Activated naive CD8-positive, alpha-beta T cell treated with anti-CD3 and anti-CD28 coated beads, Interleukin-2, amount 10 ng/mL, durations not matched to agents 7 days and 5 days (primary cell): ENCODE measurements at regions not wholly inside any gene's neighbourhood (a gene's known extent, or its start where the extent isn't known, plus 50 kb on each side); places are given as distances from the start of the nearest gene placed in this dataset.

Experiments
- ATAC-seq: fragments of 150-1000 bp; cut with Tn5 transposase; one replicate; pipeline ENCODE4 v1.10.0; 2021; ENCODE audit warnings: low read depth, moderate library complexity
- POLR2A ChIA-PET: fragments of 350-600 bp; sonication (Branson Sonifier 250); formaldehyde crosslinking; loops from one replicate; lab custom pipeline; 2021; ENCODE audit warnings: antibody characterized with exemption; lab: Charles Lee
- DNase-seq: peaks from one replicate; pipeline ENCODE4 v3.0.0; 2021
- H3K27ac Mint-ChIP-seq: one replicate; pipeline ENCODE4 v1.8.0; 2022; ENCODE audit warnings: mild to moderate bottlenecking, mixed read lengths
- H3K27me3 Mint-ChIP-seq: one replicate; pipeline ENCODE4 v1.8.0; 2022; ENCODE audit warnings: mild to moderate bottlenecking, moderate library complexity, mixed read lengths
- H3K36me3 Mint-ChIP-seq: one replicate; pipeline ENCODE4 v1.8.0; 2021; ENCODE audit warnings: mild to moderate bottlenecking, mixed read lengths
- H3K4me1 Mint-ChIP-seq: one replicate; pipeline ENCODE4 v1.8.0; 2021; ENCODE audit warnings: mixed read lengths
- H3K4me3 Mint-ChIP-seq: one replicate; pipeline ENCODE4 v1.8.0; 2022; ENCODE audit warnings: mild to moderate bottlenecking, moderate library complexity, mixed read lengths
- H3K9me3 Mint-ChIP-seq: one replicate; pipeline ENCODE4 v1.8.0; 2021; ENCODE audit warnings: mixed read lengths

- no peaks in the 10 kb centered on the region for H3K36me3 Mint-ChIP-seq
- no peaks in the 10 kb centered on the region for H3K9me3 Mint-ChIP-seq
- POLR2A ChIA-PET: no interaction called here
- no peak overlapping the region for H3K27ac Mint-ChIP-seq
- H3K4me1 Mint-ChIP-seq: no peaks in the 10 kb centered on the region
- DNase-seq (no peak), ATAC-seq (no peak)
- H3K27me3 Mint-ChIP-seq: no peaks in the 10 kb centered on the region
- H3K4me3 Mint-ChIP-seq: no peak overlapping the region
These were observed 607.8 kb downstream of the SNAPC1 start for GRCh38 chr14:62369919-62370560.

- ATAC-seq (no peak), DNase-seq (no peak)
- Mint-ChIP-seq H3K4me1 (no peaks in the 10 kb centered on the region), H3K36me3 (no peaks in the 10 kb centered on the region), H3K27me3 (no peaks in the 10 kb centered on the region), H3K9me3 (no peaks in the 10 kb centered on the region), H3K4me3 (no peak overlapping the region), H3K27ac (no peak overlapping the region)
- POLR2A ChIA-PET: no interaction called here
These were observed 611.7 kb downstream of the SNAPC1 start for GRCh38 chr14:62373944-62374343.

GRCh38 chr14:62378057-62378456 lies 615.8 kb downstream of the SNAPC1 start:
- POLR2A ChIA-PET: no interaction called here
- ATAC-seq: no peak
- no peak for DNase-seq
- Mint-ChIP-seq H3K4me3 (no peak overlapping the region), H3K36me3 (no peaks in the 10 kb centered on the region), H3K27ac (no peak overlapping the region), H3K27me3 (no peaks in the 10 kb centered on the region), H3K9me3 (no peaks in the 10 kb centered on the region), H3K4me1 (no peaks in the 10 kb centered on the region)

GRCh38 chr14:62381311-62382070 lies 619.3 kb downstream of the SNAPC1 start:
- H3K9me3 Mint-ChIP-seq: peaks cover 3% of the 10 kb centered on the region
- POLR2A ChIA-PET: no interaction called here
- DNase-seq (no peak), ATAC-seq (no peak)
- no peak overlapping the region for H3K27ac Mint-ChIP-seq
- no peaks in the 10 kb centered on the region for H3K36me3 Mint-ChIP-seq
- H3K27me3 Mint-ChIP-seq: no peaks in the 10 kb centered on the region
- H3K4me3 Mint-ChIP-seq: no peak overlapping the region
- no peaks in the 10 kb centered on the region for H3K4me1 Mint-ChIP-seq

GRCh38 chr14:62409169-62409568 lies 636.1 kb downstream of the KCNH5 start:
- Mint-ChIP-seq H3K27me3 (no peaks in the 10 kb centered on the region), H3K27ac (no peak overlapping the region), H3K9me3 (no peaks in the 10 kb centered on the region), H3K4me1 (no peaks in the 10 kb centered on the region), H3K36me3 (no peaks in the 10 kb centered on the region), H3K4me3 (no peak overlapping the region)
- ATAC-seq: no peak
- DNase-seq: no peak
- POLR2A ChIA-PET: no interaction called here

- Mint-ChIP-seq H3K4me3 (no peak overlapping the region), H3K4me1 (no peaks in the 10 kb centered on the region), H3K27me3 (no peaks in the 10 kb centered on the region), H3K9me3 (peaks cover 1% of the 10 kb centered on the region), H3K27ac (no peak overlapping the region), H3K36me3 (no peaks in the 10 kb centered on the region)
- no peak for ATAC-seq
- POLR2A ChIA-PET: no interaction called here
- DNase-seq: no peak
These were observed 635.5 kb downstream of the KCNH5 start for GRCh38 chr14:62409626-62410300.

- no peaks in the 10 kb centered on the region for H3K4me1 Mint-ChIP-seq
- no peak for DNase-seq
- H3K27ac Mint-ChIP-seq: no peak overlapping the region
- no peaks in the 10 kb centered on the region for H3K27me3 Mint-ChIP-seq
- no peaks in the 10 kb centered on the region for H3K36me3 Mint-ChIP-seq
- POLR2A ChIA-PET: no interaction called here
- ATAC-seq: no peak
- no peaks in the 10 kb centered on the region for H3K9me3 Mint-ChIP-seq
- H3K4me3 Mint-ChIP-seq: no peak overlapping the region
These were observed 624.4 kb downstream of the KCNH5 start for GRCh38 chr14:62420847-62421246.

- DNase-seq: no peak
- ATAC-seq: no peak
- H3K27ac Mint-ChIP-seq: no peak overlapping the region
- no peak overlapping the region for H3K4me3 Mint-ChIP-seq
- H3K4me1 Mint-ChIP-seq: no peaks in the 10 kb centered on the region
- POLR2A ChIA-PET: no interaction called here
- H3K9me3 Mint-ChIP-seq: peaks cover 10% of the 10 kb centered on the region
- H3K27me3 Mint-ChIP-seq: no peaks in the 10 kb centered on the region
- no peaks in the 10 kb centered on the region for H3K36me3 Mint-ChIP-seq
These were observed 616.6 kb downstream of the KCNH5 start for GRCh38 chr14:62428429-62429203.

GRCh38 chr14:62429683-62430082 lies 615.6 kb downstream of the KCNH5 start:
- H3K9me3 Mint-ChIP-seq: peaks cover 11% of the 10 kb centered on the region
- DNase-seq (no peak), ATAC-seq (no peak)
- H3K27me3 Mint-ChIP-seq: no peaks in the 10 kb centered on the region
- H3K4me1 Mint-ChIP-seq: no peaks in the 10 kb centered on the region
- H3K36me3 Mint-ChIP-seq: no peaks in the 10 kb centered on the region
- POLR2A ChIA-PET: no interaction called here
- H3K4me3 Mint-ChIP-seq: no peak overlapping the region
- no peak overlapping the region for H3K27ac Mint-ChIP-seq

GRCh38 chr14:62431496-62431895 lies 613.8 kb downstream of the KCNH5 start:
- POLR2A ChIA-PET: no interaction called here
- Mint-ChIP-seq H3K9me3 (peaks cover 11% of the 10 kb centered on the region), H3K4me1 (no peaks in the 10 kb centered on the region), H3K36me3 (no peaks in the 10 kb centered on the region), H3K4me3 (no peak overlapping the region), H3K27me3 (no peaks in the 10 kb centered on the region), H3K27ac (no peak overlapping the region)
- ATAC-seq (no peak), DNase-seq (no peak)

- Mint-ChIP-seq H3K9me3 (peaks cover 12% of the 10 kb centered on the region), H3K4me1 (no peaks in the 10 kb centered on the region), H3K4me3 (no peak overlapping the region), H3K36me3 (no peaks in the 10 kb centered on the region), H3K27me3 (no peaks in the 10 kb centered on the region), H3K27ac (no peak overlapping the region)
- DNase-seq: no peak
- POLR2A ChIA-PET: no interaction called here
- no peak for ATAC-seq
These were observed 612.3 kb downstream of the KCNH5 start for GRCh38 chr14:62432955-62433354.

GRCh38 chr14:62436261-62436660 lies 609.0 kb downstream of the KCNH5 start:
- POLR2A ChIA-PET: no interaction called here
- H3K36me3 Mint-ChIP-seq: no peaks in the 10 kb centered on the region
- H3K27ac Mint-ChIP-seq: no peak overlapping the region
- H3K4me1 Mint-ChIP-seq: no peaks in the 10 kb centered on the region
- H3K9me3 Mint-ChIP-seq: peaks cover 20% of the 10 kb centered on the region
- no peak overlapping the region for H3K4me3 Mint-ChIP-seq
- no peak for ATAC-seq
- DNase-seq: no peak
- no peaks in the 10 kb centered on the region for H3K27me3 Mint-ChIP-seq

- Mint-ChIP-seq H3K4me1 (no peaks in the 10 kb centered on the region), H3K4me3 (no peak overlapping the region), H3K36me3 (no peaks in the 10 kb centered on the region), H3K27ac (no peak overlapping the region), H3K27me3 (no peaks in the 10 kb centered on the region), H3K9me3 (peaks cover 9% of the 10 kb centered on the region)
- no peak for DNase-seq
- ATAC-seq: no peak
- POLR2A ChIA-PET: no interaction called here
These were observed 606.0 kb downstream of the KCNH5 start for GRCh38 chr14:62439210-62439609.
